Skeletal muscle cell (primary cell): ENCODE measurements at regions not wholly inside any gene's neighbourhood (a gene's known extent, or its start where the extent isn't known, plus 50 kb on each side); places are given as distances from the start of the nearest gene placed in this dataset.
"Not testable (repeated sequence)": the region's sequence is repeated elsewhere in the genome, so short reads cannot be mapped to it uniquely, and the experiment has no call there.

ENCODE experiments used
- DNase-seq: peaks from one replicate; pipeline ENCODE4 v3.0.0-alpha.2; 2010; ENCODE audit warnings: low read depth
- H3K4me3 ChIP-seq: 2 replicates; pipeline ENCODE4 v1.5.1; 2011; ENCODE audit warnings: low read depth, mild to moderate bottlenecking, control low read depth, low read length, moderate library complexity

DNA sequence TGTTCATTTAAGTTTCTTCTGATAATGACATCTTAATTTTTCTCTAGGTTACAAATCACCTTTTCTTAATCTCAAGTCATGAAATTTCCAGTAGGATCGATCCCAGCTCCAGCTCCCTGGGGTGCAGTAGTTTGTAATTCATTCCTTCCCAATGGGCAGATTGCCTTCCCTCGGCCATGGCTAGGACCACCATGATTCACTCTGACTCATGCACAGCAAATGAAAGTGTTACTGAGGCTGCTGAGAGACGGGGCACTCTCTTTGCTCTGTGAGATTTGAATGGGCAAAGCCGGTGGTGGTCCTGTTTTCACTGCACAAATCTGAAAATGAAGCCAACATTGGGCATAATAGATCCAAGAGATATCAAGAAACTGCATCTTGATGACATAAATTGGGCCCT lies 202.8 kb upstream of the IRS2 start:
- peak; percentile 37 for DNase-seq
- no peak overlapping the region for H3K4me3 ChIP-seq

DNA sequence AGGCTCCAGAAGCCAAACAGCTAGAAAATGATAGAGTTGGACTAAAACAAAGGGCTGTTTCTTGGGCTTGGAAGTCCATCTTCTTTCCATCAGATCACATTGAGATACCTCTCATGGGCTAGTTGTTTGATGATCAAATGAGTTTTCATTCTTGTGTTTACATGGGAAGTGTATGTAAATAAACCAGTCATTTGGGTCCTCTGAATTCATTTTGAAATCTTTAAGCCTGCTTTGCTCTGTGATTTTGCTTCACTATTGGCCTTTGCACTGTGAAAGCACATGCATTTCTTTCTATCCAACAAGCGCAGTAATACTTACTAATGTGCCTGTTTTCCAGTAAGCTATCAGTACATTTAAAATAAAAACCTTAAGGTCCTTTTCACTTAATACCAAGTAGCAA lies 200.5 kb upstream of the IRS2 start:
- H3K4me3 ChIP-seq, result no peak overlapping the region
- DNase-seq, result no peak

- no peak for DNase-seq
- H3K4me3 ChIP-seq, result no peak overlapping the region
Measured at GRCh38 chr13:109985871-109986450, 199.6 kb upstream of the IRS2 start.

DNA sequence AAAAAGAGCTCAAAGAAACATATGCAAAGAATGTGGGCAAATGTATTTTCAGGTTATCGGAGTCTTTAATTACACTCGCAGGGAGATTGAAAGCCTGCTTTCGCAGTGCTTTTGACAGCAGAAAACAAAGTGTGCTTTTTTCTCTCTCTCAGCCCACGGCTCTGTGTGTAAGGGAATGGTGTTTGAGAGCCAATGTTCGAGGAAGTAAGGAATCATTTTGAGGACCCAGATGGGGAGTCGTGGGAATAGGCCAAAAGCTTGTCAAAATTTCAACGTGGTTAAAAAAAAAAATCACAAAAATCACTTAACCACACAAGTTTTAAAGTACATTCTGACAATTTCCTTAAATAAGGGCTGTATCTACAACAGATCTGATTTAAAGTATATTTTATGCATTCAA lies 197.1 kb upstream of the IRS2 start:
- no peak overlapping the region for H3K4me3 ChIP-seq
- DNase-seq, result no peak

DNA sequence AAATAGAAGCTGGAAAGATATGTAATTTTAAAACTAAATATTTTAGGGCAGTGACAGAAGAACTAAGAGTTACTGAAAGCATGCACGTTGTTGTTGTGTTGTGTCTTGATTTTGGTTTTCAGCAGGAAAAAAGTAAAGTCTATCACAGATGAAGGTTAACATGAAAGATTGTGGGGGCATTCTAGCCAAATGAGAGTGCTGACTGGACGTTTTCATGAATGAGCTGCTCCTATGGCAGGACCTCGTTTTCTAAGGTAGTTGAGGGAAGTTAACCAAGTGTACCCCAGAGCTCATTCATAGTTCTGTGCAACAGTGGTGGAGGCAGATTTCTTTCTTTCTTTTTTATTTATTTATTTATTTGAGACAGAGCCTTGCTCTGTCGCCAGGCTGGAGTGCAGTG lies 194.6 kb upstream of the IRS2 start:
- H3K4me3 ChIP-seq, result no peak overlapping the region
- DNase-seq, result no peak

- DNase-seq, H3K4me3 ChIP-seq: not testable (repeated sequence)
Measured at GRCh38 chr13:109979676-109980075, 193.3 kb upstream of the IRS2 start.

- DNase-seq, result no peak
- no peak overlapping the region for H3K4me3 ChIP-seq
Measured at GRCh38 chr13:109979228-109979627, 192.8 kb upstream of the IRS2 start.

DNA sequence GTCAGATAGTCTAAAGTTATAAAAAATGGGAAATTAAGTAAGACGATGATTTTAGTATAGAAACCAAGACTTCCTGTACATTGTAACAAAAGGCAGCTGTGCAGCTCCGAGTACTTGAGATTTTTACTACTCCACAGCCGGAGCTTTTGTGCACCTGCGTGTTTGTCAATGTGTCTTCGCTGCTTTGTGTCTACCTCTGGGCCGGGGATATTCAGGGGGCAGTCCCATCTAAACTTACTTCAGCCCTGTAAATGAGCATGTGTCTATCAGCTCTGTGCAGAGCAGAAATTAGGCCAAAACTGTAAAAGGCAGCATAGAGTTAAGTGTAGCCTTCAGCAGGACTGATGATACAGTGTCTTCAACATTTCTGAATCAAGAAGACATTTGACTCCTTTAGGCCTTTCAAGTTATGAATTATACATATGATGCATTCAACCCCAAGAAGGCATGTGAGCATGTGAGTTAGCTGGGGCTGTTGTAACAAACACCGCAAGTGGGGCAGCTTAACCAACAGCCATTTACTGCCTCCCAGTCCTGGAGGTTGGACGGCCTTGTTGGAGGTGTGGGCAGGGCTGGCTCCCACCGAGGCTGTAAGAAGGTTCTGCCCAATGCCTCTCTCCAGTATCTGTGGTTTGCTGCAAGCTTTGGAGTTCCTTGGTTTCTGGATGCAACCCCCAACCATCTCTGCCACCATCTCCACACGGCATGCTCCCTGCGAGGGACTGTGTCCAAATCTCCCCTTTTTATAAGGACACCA lies 191.0 kb upstream of the IRS2 start:
- H3K4me3 ChIP-seq, result no peak overlapping the region
- DNase-seq, result no peak

- H3K4me3 ChIP-seq, result no peak overlapping the region
Measured at GRCh38 chr13:109976206-109976997, 190.0 kb upstream of the IRS2 start.

GRCh38 chr13:109974354-109974753 lies 188.0 kb upstream of the IRS2 start:
- no peak overlapping the region for H3K4me3 ChIP-seq
- no peak for DNase-seq

More at GRCh38 chr13:109976206-109976997, 190.0 kb upstream of the IRS2 start:
- DNase-seq, result no peak

GRCh38 chr13:109973279-109973678 lies 186.9 kb upstream of the IRS2 start:
- H3K4me3 ChIP-seq, result no peak overlapping the region
- DNase-seq, result no peak

GRCh38 chr13:109971456-109972090 lies 185.2 kb upstream of the IRS2 start:
- H3K4me3 ChIP-seq, result no peak overlapping the region
- DNase-seq, result no peak

DNA sequence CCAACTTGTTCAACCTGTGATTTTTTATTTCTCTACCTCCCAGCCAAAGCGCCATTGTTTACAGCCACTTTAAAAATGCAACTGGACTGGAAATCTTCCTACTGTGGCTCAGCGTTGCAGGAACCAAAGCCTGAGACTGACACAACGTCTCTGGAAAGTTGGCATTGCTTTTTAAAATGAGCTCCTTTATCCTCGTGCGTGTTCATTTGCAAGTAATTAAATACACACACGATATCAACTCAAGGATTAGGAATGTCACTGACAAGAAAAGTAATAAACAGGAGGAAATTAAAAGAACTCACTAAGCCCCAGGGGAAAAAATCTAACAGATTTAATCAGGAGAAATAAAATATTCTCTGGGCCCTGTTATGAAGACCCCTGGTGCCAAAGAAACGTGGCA lies 184.6 kb upstream of the IRS2 start:
- no peak for DNase-seq
- H3K4me3 ChIP-seq, result no peak overlapping the region

- H3K4me3 ChIP-seq, result no peak overlapping the region
- peak; percentile 39 for DNase-seq
Measured at GRCh38 chr13:109968876-109969577, 182.6 kb upstream of the IRS2 start.

GRCh38 chr13:109963960-109964563 lies 177.7 kb upstream of the IRS2 start:
- DNase-seq, result no peak
- no peak overlapping the region for H3K4me3 ChIP-seq

DNA sequence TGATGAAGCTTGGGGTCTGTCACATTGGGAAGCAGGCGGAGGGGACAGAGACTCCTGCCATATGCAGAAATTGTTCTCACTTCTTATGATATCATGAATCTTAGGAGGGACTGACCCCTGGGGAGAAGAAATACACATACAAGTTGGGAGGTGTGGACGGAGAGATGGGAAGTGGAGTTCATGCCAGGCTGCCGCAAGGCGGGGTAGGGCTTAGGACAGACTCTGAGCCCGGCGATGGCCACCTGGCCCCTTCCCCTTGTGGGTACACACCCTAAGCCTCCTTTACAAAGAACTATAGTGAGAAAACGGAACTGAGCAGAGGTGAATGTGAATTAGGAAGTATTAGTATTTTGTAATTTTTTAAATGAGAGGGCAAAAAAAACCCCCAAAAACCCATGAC lies 177.0 kb upstream of the IRS2 start:
- no peak overlapping the region for H3K4me3 ChIP-seq
- no peak for DNase-seq

- no peak for DNase-seq
- no peak overlapping the region for H3K4me3 ChIP-seq
Measured at GRCh38 chr13:109959903-109960302, 173.5 kb upstream of the IRS2 start.

GRCh38 chr13:109957875-109958274 lies 171.5 kb upstream of the IRS2 start:
- no peak for DNase-seq
- no peak overlapping the region for H3K4me3 ChIP-seq

GRCh38 chr13:109955598-109955997 lies 169.2 kb upstream of the IRS2 start:
- no peak overlapping the region for H3K4me3 ChIP-seq
- DNase-seq, result peak; percentile 46
